Lower leg skin (tissue), 4 donors: ENCODE measurements at regions not wholly inside any gene's neighbourhood (a gene's known extent, or its start where the extent isn't known, plus 50 kb on each side); places are given as distances from the start of the nearest gene placed in this dataset.

ENCODE experiments used
- DNase-seq, 2 donors: peaks; one replicate each; pipeline ENCODE4 v3.0.0-alpha.2; 2019; ENCODE audit warnings: low spot score in 2 of 2
- H3K4me3 ChIP-seq: fragments of 200-600 bp; sonication (generic); 2 replicates; pipeline ENCODE4 v1.5.1; 2017; ENCODE audit warnings: mild to moderate bottlenecking, low read depth; ENCODE audit not compliant: poor library complexity, severe bottlenecking
- POLR2A ChIP-seq, 2 donors: fragments of 450-650 bp; IDR thresholded peaks; one replicate each; pipeline ENCODE4 v1.6.1; 2016 to 2017; ENCODE audit warnings: antibody characterized with exemption in 2 of 2, mild to moderate bottlenecking in 1 of 2, moderate library complexity in 1 of 2
- WGBS, 2 donors: methylation state at CpG; one replicate each; pipeline ENCODE4 v1.1.5; 2018; 5-methylcytosine and 5-hydroxymethylcytosine counted together
- intact Hi-C: fragments of 100-400 bp; cut with DNase I; formaldehyde crosslinking; loops from one replicate; pipeline ENCODE4 v1.15.0; 2023; ENCODE audit warnings: low total_unique reads
- TF ChIP-seq, protein P1 (sequence below), 3 donors: fragments of 450-650 bp; IDR thresholded peaks; one replicate each; pipeline ENCODE4 v1.5.1; 2016; ENCODE audit warnings: antibody characterized with exemption in 3 of 3, mild to moderate bottlenecking in 3 of 3, moderate library complexity in 2 of 3

DNA sequence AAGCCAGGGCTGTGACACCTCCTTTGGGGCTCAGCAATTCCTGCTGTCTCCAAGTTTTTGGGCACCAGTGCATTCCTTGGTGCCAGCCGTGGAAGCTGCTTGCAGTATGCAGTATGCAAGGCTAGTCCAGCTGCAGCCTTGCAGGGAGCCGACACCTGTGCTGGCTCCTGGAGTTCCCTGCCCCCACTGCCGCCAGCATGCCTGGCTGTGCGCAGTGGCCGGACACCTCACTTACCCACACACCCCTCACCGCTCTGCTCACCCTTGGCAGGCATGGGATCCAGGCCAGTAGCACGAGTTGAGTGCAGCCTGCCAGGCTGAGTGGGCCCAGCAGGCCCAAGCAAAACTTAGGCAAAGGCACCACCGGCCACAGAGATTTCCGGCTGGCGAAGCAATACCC, 77.4 kb downstream of the SAMD9 start:
- no peak overlapping the region for H3K4me3 ChIP-seq
- TF ChIP-seq POLR2A (IDR thresholded peaks at IDR 0.05) = no peak
- TF ChIP-seq, protein P1, sequence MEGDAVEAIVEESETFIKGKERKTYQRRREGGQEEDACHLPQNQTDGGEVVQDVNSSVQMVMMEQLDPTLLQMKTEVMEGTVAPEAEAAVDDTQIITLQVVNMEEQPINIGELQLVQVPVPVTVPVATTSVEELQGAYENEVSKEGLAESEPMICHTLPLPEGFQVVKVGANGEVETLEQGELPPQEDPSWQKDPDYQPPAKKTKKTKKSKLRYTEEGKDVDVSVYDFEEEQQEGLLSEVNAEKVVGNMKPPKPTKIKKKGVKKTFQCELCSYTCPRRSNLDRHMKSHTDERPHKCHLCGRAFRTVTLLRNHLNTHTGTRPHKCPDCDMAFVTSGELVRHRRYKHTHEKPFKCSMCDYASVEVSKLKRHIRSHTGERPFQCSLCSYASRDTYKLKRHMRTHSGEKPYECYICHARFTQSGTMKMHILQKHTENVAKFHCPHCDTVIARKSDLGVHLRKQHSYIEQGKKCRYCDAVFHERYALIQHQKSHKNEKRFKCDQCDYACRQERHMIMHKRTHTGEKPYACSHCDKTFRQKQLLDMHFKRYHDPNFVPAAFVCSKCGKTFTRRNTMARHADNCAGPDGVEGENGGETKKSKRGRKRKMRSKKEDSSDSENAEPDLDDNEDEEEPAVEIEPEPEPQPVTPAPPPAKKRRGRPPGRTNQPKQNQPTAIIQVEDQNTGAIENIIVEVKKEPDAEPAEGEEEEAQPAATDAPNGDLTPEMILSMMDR (IDR thresholded peaks at IDR 0.05) = no peak
- DNase-seq = no peak
- intact Hi-C loops = no loop called here
- WGBS, 2 donors = 84 to 96% methylated on average over 9 of the region's 10 CpGs

- 91 to 92% methylated on average over 3 of the region's 3 CpGs for WGBS, 2 donors
- H3K4me3 ChIP-seq = no peak overlapping the region
- TF ChIP-seq, protein P1 (IDR thresholded peaks at IDR 0.05) = no peak
- no peak for TF ChIP-seq POLR2A (IDR thresholded peaks at IDR 0.05)
- intact Hi-C loops = no loop called here
- DNase-seq = no peak
These were observed 78.0 kb downstream of the SAMD9 start for GRCh38 chr7:93039786-93040185.

GRCh38 chr7:93039282-93039681, 78.5 kb downstream of the SAMD9 start:
- 95 to 98% methylated on average over 3 of the region's 3 CpGs for WGBS, 2 donors
- no peak for DNase-seq
- TF ChIP-seq, protein P1 (IDR thresholded peaks at IDR 0.05) = no peak
- TF ChIP-seq POLR2A (IDR thresholded peaks at IDR 0.05) = no peak
- intact Hi-C loops = no loop called here
- no peak overlapping the region for H3K4me3 ChIP-seq

GRCh38 chr7:93036807-93037206, 81.0 kb downstream of the SAMD9 start:
- intact Hi-C loops = no loop called here
- no peak for TF ChIP-seq POLR2A (IDR thresholded peaks at IDR 0.05)
- TF ChIP-seq, protein P1 (IDR thresholded peaks at IDR 0.05) = no peak
- no peak for DNase-seq
- 31 to 39% methylated on average over 2 of the region's 2 CpGs for WGBS, 2 donors
- no peak overlapping the region for H3K4me3 ChIP-seq

GRCh38 chr7:93036149-93036640, 81.6 kb downstream of the SAMD9 start:
- H3K4me3 ChIP-seq = no peak overlapping the region
- whole genome bisulfite sequencing, 2 donors = 79 to 84% methylated on average over 1 of the region's 1 CpG
- intact Hi-C loops = no loop called here
- no peak for DNase-seq
- TF ChIP-seq POLR2A (IDR thresholded peaks at IDR 0.05) = no peak
- TF ChIP-seq, protein P1 (IDR thresholded peaks at IDR 0.05) = no peak

GRCh38 chr7:93031795-93032194, 86.0 kb downstream of the SAMD9 start:
- TF ChIP-seq, protein P1 (IDR thresholded peaks at IDR 0.05) = no peak
- TF ChIP-seq POLR2A (IDR thresholded peaks at IDR 0.05) = no peak
- intact Hi-C loops = no loop called here
- H3K4me3 ChIP-seq = no peak overlapping the region
- no peak for DNase-seq
